HG03439 (cell line): ENCODE measurements at regions not wholly inside any gene's neighbourhood (a gene's known extent, or its start where the extent isn't known, plus 50 kb on each side); places are given as distances from the start of the nearest gene placed in this dataset.

Experiments
- ATAC-seq: cut with Tn5 transposase; IDR thresholded peaks from one replicate; pipeline ENCODE4 v1.9.1; 2021; ENCODE audit warnings: mild to moderate bottlenecking, moderate library complexity; ENCODE audit not compliant: unreplicated experiment

- ATAC-seq: no peak
Measured at GRCh38 chr7:20267482-20267881, 50.3 kb upstream of the MACC1 start.

DNA sequence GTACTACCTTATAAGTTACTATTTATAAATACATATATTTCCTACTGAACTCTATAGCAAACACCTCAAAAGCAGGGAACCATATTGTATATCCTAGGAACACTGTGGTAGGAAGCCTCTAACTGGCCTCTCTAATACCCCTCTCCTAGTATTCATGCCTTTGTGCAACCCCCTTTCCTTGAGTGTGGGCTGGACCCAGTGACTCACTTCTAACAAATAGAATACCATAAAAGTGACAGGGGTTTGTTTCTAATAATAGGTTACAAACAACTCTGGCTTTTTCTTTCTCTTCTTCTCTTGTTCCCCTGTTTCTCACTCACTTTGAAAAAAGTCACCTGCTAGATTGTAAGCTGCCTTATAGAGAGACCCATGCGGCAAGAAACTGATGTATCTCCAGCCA, 51.6 kb upstream of the MACC1 start:
- no peak for ATAC-seq

GRCh38 chr7:20269726-20270125, 52.5 kb upstream of the MACC1 start:
- no peak for ATAC-seq

GRCh38 chr7:20270371-20270770, 53.2 kb upstream of the MACC1 start:
- ATAC-seq: no peak

GRCh38 chr7:20270867-20271266, 53.7 kb upstream of the MACC1 start:
- peak; percentile 96 for ATAC-seq

DNA sequence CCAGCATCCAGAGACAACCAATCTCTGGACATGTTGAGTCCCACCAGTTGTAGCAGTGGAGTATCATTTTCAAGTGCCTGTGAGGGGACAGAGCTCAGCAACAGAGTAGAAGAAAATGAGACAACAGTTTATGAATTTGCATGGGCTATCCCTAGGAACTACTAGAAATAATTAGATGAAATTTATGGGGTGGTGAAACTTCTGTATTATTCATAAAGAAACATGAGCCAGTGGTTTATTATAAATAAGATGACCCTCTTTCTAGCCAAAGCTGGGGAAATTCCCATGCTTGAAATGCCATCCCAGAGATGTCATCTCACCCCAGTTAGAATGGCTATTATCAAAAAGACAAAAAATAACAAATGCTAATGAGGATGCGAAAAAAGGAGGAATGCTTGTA, 55.1 kb upstream of the ITGB8 start:
- ATAC-seq: no peak

DNA sequence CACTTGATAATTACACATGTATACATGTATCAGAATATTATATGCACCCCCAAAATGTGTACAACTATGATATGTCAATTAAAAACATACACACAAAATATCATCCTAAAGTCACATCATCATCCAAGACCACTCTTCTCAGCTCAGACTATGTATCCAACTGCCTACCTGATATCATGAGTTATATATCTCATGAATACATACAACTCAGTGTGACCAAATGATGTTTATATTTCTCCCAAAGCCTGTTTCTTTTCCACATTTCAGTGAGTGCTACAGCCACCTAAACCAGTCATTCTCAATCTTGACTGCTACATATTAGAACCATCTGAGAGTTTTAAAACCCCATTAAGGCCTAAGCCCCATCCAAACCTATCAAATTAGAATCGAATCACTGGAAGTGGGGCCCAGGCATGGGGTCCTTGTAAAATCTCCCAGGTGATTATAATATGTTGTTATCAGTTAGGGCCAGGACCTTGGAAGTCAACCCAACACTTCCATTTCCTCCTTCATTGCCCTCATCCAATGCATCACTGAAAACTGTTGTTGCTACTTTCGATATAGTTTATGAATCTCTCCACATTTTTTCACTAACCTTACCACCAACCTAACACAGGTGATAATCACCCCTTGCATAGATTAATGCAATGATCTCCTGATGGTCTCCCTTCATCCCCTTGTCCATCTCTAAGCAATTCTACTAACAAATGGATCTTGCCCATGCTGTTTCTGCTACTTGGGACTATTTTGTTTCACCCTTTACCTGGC, 53.8 kb upstream of the ITGB8 start:
- no peak for ATAC-seq

DNA sequence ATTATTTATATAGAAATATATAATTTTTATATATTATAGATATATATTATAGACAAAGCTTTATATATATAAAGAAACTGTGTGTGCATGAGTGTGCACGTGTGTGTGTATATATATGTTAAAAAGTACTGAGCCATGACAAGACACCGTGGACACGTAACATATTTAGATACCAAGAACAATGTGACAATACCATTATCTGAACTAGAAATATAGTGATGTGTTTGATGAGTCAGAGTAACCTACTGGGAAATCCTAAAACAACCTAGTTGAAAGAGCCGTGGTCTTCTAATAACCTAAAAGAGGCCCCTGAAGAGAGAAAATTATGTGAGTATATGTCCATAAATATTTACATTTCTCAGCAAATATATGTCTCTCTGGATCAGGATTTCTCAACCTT, 50.7 kb upstream of the ITGB8 start:
- ATAC-seq: no peak

GRCh38 chr7:20280475-20281351, 50.0 kb upstream of the ITGB8 start:
- ATAC-seq: no peak
